Neural progenitor cell (in vitro differentiated cells): ENCODE measurements at regions not wholly inside any gene's neighbourhood (a gene's known extent, or its start where the extent isn't known, plus 50 kb on each side); places are given as distances from the start of the nearest gene placed in this dataset.

Experiments used
- DNase-seq: peaks from one replicate; pipeline ENCODE4 v3.0.0-alpha.2; 2016; ENCODE audit warnings: low spot score
- H2AFZ ChIP-seq: fragments of 200-600 bp; sonication (generic); replicated peaks from 2 replicates; pipeline ENCODE4 v1.6.1; 2016; ENCODE audit warnings: antibody characterized with exemption
- H3F3A ChIP-seq: fragments of 200-600 bp; sonication (generic); 2 replicates; pipeline ENCODE4 v1.6.1; 2016; ENCODE audit warnings: antibody characterized with exemption, low read depth
- H3K27ac ChIP-seq: fragments of 200-600 bp; sonication (generic); 2 replicates; pipeline ENCODE4 v1.5.1; 2016; ENCODE audit warnings: mild to moderate bottlenecking
- H3K27me3 ChIP-seq: fragments of 200-600 bp; sonication (generic); 2 replicates; pipeline ENCODE4 v1.6.1; 2016; ENCODE audit warnings: mild to moderate bottlenecking, moderate library complexity
- H3K36me3 ChIP-seq: fragments of 200-600 bp; sonication (generic); 2 replicates; pipeline ENCODE4 v1.5.1; 2016
- H3K4me1 ChIP-seq: fragments of 200-600 bp; sonication (generic); 2 replicates; pipeline ENCODE4 v1.6.1; 2016; ENCODE audit warnings: mixed run types
- H3K4me2 ChIP-seq: fragments of 200-600 bp; sonication (generic); 2 replicates; pipeline ENCODE4 v1.6.1; 2016
- H3K4me3 ChIP-seq: fragments of 200-600 bp; sonication (generic); 2 replicates; pipeline ENCODE4 v1.5.1; 2016
- H3K79me2 ChIP-seq: fragments of 200-600 bp; sonication (generic); 2 replicates; pipeline ENCODE4 v1.6.1; 2016; ENCODE audit warnings: low read depth
- H3K9ac ChIP-seq: fragments of 200-600 bp; sonication (generic); 2 replicates; pipeline ENCODE4 v1.6.1; 2016
- H3K9me3 ChIP-seq: fragments of 200-600 bp; sonication (generic); 2 replicates; pipeline ENCODE4 v1.5.1; 2016; ENCODE audit warnings: low read depth
- H4K20me1 ChIP-seq: fragments of 200-600 bp; sonication (generic); 2 replicates; pipeline ENCODE4 v1.6.1; 2016; ENCODE audit warnings: low read depth
- H3K27ac Mint-ChIP-seq: 3 replicates; pipeline ENCODE4 v1.8.0; 2021; ENCODE audit warnings: mixed read lengths
- H3K27me3 Mint-ChIP-seq: 2 replicates; pipeline ENCODE4 v1.8.0; 2022; ENCODE audit warnings: low read depth, mild to moderate bottlenecking, inconsistent platforms, moderate library complexity, mixed read lengths; ENCODE audit not compliant: insufficient read depth
- H3K36me3 Mint-ChIP-seq: 3 replicates; pipeline ENCODE4 v1.8.0; 2021; ENCODE audit warnings: mixed read lengths
- H3K4me1 Mint-ChIP-seq: 3 replicates; pipeline ENCODE4 v1.8.0; 2021; ENCODE audit warnings: mixed read lengths
- H3K4me3 Mint-ChIP-seq: 3 replicates; pipeline ENCODE4 v1.8.0; 2021; ENCODE audit warnings: mild to moderate bottlenecking, moderate library complexity, mixed read lengths
- H3K9me3 Mint-ChIP-seq: 3 replicates; pipeline ENCODE4 v1.8.0; 2020; ENCODE audit warnings: mixed read lengths
- EZH2 ChIP-seq: fragments of 200-600 bp; sonication (generic); IDR thresholded peaks from 2 replicates; pipeline ENCODE4 v1.6.1; 2017; ENCODE audit warnings: antibody characterized with exemption, mild to moderate bottlenecking, moderate library complexity
- EZH2phosphoT487 ChIP-seq: fragments of 200-600 bp; sonication (generic); IDR thresholded peaks from 2 replicates; pipeline ENCODE4 v1.6.1; 2017; ENCODE audit warnings: antibody characterized with exemption
- TF ChIP-seq, protein P1 (sequence below): fragments of 200-600 bp; sonication (generic); IDR thresholded peaks from 2 replicates; pipeline ENCODE4 v1.5.1; 2017; ENCODE audit warnings: antibody characterized with exemption, mild to moderate bottlenecking

DNA sequence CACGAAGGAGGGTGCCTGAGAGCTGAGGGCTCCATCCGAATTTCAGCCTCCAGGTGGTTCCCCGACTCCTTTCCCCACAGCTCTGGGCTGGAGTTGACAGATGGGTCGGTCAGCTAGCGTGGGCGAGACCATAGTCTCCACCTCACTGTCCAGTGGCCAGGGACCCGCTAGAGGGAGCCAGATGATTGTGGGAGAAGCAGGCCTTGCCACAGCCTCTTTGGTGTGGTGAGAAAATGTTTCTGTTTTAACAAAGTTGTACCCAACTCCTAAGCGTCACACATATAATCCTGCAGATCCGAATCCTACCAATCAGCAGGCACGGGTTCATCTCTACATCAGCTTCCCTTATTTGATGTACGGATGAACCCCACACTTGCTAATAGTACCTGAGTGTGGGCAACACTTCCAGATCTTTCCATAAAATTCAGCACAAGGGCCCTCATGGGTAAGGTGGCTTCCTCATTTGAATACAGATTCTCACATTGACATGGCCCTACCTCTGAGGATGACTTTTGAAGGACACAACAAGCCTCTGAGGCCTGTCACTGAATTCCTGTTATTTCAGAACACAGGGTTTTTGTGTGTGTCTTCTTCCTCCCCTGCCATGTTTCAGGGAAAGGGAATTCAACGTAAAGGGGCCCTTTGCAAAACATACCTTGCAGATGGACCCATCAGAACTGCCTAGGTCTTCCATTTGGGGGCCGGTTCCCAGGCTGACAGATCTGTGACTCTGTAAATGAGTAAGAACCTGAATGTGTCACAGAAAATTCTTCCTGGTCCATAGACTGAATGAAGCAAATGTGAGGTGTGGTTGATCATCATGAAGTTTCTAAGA, 103.2 kb upstream of the DUSP22 start:
- peak; percentile 93 for DNase-seq
- Histone ChIP-seq H3K4me2 (no peak overlapping the region), H3K27ac (no peak overlapping the region), H3K9ac (no peak overlapping the region), H3K27me3 (no peaks in the 10 kb centered on the region), H3K79me2 (no peaks in the 10 kb centered on the region), H4K20me1 (no peaks in the 10 kb centered on the region), H3F3A (no peaks in the 10 kb centered on the region), H3K9me3 (no peaks in the 10 kb centered on the region), H3K4me3 (no peak overlapping the region), H2AFZ (peak overlapping the region; percentile 52), H3K4me1 (peaks cover 7% of the 10 kb centered on the region), H3K36me3 (no peaks in the 10 kb centered on the region)
- TF ChIP-seq EZH2 (peak; percentile 34), EZH2phosphoT487 (no peak)
- TF ChIP-seq, protein P1, sequence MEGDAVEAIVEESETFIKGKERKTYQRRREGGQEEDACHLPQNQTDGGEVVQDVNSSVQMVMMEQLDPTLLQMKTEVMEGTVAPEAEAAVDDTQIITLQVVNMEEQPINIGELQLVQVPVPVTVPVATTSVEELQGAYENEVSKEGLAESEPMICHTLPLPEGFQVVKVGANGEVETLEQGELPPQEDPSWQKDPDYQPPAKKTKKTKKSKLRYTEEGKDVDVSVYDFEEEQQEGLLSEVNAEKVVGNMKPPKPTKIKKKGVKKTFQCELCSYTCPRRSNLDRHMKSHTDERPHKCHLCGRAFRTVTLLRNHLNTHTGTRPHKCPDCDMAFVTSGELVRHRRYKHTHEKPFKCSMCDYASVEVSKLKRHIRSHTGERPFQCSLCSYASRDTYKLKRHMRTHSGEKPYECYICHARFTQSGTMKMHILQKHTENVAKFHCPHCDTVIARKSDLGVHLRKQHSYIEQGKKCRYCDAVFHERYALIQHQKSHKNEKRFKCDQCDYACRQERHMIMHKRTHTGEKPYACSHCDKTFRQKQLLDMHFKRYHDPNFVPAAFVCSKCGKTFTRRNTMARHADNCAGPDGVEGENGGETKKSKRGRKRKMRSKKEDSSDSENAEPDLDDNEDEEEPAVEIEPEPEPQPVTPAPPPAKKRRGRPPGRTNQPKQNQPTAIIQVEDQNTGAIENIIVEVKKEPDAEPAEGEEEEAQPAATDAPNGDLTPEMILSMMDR: peak; percentile 96
- Mint-ChIP-seq H3K9me3 (no peaks in the 10 kb centered on the region), H3K4me1 (peaks cover 6% of the 10 kb centered on the region), H3K36me3 (no peaks in the 10 kb centered on the region), H3K27ac (no peak overlapping the region), H3K4me3 (no peak overlapping the region), H3K27me3 (peaks cover 3% of the 10 kb centered on the region)

DNA sequence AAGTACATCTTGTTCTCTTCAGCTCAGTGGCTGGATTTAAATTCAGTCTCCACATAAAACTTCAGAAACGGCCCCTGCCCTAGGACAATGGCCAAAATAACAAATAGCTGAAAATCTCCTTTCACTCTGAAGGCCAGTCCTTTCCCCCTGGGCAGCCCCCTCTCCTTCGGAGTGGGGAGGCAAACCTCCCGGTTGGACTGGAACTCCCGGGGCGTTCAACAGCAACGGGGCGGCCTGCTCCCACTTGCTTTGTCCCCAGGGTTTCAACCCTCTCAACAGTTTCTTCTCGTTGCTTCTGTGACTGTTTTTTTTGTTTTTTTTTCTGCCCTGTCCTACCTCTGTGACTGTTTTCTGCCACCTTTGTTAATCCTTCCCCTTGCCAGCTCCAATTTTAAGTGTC, 102.6 kb upstream of the DUSP22 start:
- H3K36me3 Mint-ChIP-seq: no peaks in the 10 kb centered on the region
- H3K4me3 ChIP-seq: no peak overlapping the region
- no peak overlapping the region for H3K27ac ChIP-seq
- no peaks in the 10 kb centered on the region for H3K79me2 ChIP-seq
- peak overlapping the region; percentile 5 for H3K27ac Mint-ChIP-seq
- no peak overlapping the region for H3K4me2 ChIP-seq
- no peak for DNase-seq
- no peaks in the 10 kb centered on the region for H4K20me1 ChIP-seq
- peak overlapping the region; percentile 52 for H2AFZ ChIP-seq
- no peak overlapping the region for H3K4me3 Mint-ChIP-seq
- H3K4me1 Mint-ChIP-seq: peaks cover 6% of the 10 kb centered on the region
- peaks cover 3% of the 10 kb centered on the region for H3K27me3 Mint-ChIP-seq
- TF ChIP-seq, protein P1: no peak
- no peak for TF ChIP-seq EZH2phosphoT487
- no peak for TF ChIP-seq EZH2
- H3K4me1 ChIP-seq: peaks cover 7% of the 10 kb centered on the region
- H3K9me3 ChIP-seq: no peaks in the 10 kb centered on the region
- H3K9ac ChIP-seq: no peak overlapping the region
- no peaks in the 10 kb centered on the region for H3K36me3 ChIP-seq
- no peaks in the 10 kb centered on the region for H3F3A ChIP-seq
- H3K27me3 ChIP-seq: no peaks in the 10 kb centered on the region
- H3K9me3 Mint-ChIP-seq: no peaks in the 10 kb centered on the region

DNA sequence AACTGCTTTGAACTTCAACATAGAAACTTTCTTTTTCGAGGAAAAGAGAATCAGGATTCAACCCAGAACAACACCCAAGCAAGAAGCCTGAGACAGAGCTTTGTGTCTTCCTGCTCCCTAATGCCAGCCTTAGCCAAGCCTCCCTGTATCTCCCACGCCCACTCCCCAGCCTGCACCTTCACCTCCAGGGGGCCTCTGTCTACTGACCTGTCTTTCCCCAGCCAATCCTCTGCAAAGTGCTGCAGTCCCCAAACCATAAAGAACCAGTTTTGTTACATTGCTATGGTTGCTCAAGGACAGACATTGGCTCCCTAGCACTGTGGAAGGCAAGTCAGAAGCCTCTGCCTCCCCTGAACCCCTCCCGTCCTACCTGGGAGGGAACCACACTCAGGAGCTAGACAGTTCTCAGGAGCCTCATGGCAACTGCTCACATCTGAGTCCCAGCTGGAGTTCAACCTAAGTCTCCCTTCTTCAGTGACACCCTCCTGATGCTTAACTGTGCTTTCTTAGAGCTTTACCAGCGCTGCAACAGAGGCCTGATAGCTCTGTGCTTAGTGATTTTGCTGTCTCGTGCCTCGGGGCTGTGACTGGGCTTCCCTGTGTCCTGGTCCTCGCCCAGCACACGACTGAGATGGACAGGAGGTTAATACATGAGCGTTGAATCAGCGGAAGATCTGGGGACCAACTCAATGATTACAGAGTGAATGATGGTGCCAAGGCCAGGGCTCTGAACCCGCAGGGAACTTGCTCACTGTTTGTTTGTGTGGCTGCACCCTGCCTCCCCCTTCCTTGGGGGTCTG, 101.5 kb upstream of the DUSP22 start:
- H3K36me3 ChIP-seq: no peaks in the 10 kb centered on the region
- no peak overlapping the region for H3K4me3 ChIP-seq
- no peaks in the 10 kb centered on the region for H3K9me3 ChIP-seq
- Mint-ChIP-seq H3K27ac (peak overlapping the region; percentile 34), H3K27me3 (peaks cover 3% of the 10 kb centered on the region), H3K36me3 (no peaks in the 10 kb centered on the region), H3K9me3 (no peaks in the 10 kb centered on the region), H3K4me3 (no peak overlapping the region), H3K4me1 (peaks cover 6% of the 10 kb centered on the region)
- peaks cover 7% of the 10 kb centered on the region for H3K4me1 ChIP-seq
- H3K9ac ChIP-seq: no peak overlapping the region
- H3K27ac ChIP-seq: no peak overlapping the region
- H4K20me1 ChIP-seq: no peaks in the 10 kb centered on the region
- no peak overlapping the region for H3K4me2 ChIP-seq
- DNase-seq: peak; percentile 16
- TF ChIP-seq EZH2phosphoT487 (no peak), EZH2 (no peak)
- TF ChIP-seq, protein P1: peak; percentile 23
- no peak overlapping the region for H2AFZ ChIP-seq
- H3K27me3 ChIP-seq: no peaks in the 10 kb centered on the region
- H3K79me2 ChIP-seq: no peaks in the 10 kb centered on the region
- H3F3A ChIP-seq: no peaks in the 10 kb centered on the region
